ENCODE measurements at regions not wholly inside any gene's neighbourhood (a gene's known extent, or its start where the extent isn't known, plus 50 kb on each side); places are given as distances from the start of the nearest gene placed in this dataset.

DNA sequence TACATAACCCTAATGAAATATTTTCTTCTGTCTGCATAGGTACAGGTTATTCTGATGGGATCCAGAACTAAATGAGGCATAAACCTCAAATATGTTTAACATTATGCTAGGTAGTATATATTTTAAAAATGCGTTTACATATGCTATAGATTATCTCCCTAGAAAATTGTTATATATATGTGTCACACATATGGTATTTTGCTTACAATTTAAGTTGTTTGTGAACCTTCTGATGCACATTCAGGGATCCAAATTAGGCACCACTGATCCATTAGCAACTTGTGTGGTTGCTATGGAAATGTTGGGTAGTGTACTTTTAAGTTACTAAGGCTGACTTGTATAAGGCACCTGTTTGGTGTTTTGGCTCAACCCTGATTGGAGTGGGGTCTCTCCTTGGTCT, 456.7 kb downstream of the AEBP2 start:
- TF ChIP-seq POU2F2 (IDR thresholded peaks at IDR 0.05; ENCODE audit: low read depth, low read length) = no peak
- TF ChIP-seq POLR2A (IDR thresholded peaks at IDR 0.05; ENCODE audit: low read depth, low read length) = no peak
- TF ChIP-seq POLR2AphosphoS5 (IDR thresholded peaks at IDR 0.05; ENCODE audit: low read depth, low read length) = no peak
- no peak for TF ChIP-seq TAF1 (IDR thresholded peaks at IDR 0.05; ENCODE audit: low read depth, low read length)
- TF ChIP-seq SPI1 (IDR thresholded peaks at IDR 0.05; ENCODE audit: low read depth, low read length) = no peak
- no peak for TF ChIP-seq PAX5 (IDR thresholded peaks at IDR 0.05; ENCODE audit: insufficient read depth, low read length, severe bottlenecking)

Measured in GM12891 (cell line).